ENCODE measurements at regions not wholly inside any gene's neighbourhood (a gene's known extent, or its start where the extent isn't known, plus 50 kb on each side); places are given as distances from the start of the nearest gene placed in this dataset.

GRCh38 chr5:8350644-8351339 is 481.8 kb downstream of the MTRR start:
- H3K4me2 ChIP-seq (ENCODE audit: control insufficient read depth, extremely low read depth, insufficient read depth, low read depth, low read length) = no peak overlapping the region
- no peaks in the 10 kb centered on the region for H3K36me3 ChIP-seq (ENCODE audit: control insufficient read depth in 2 of 2, extremely low read depth in 1 of 2, insufficient read depth in 2 of 2, low read length in 2 of 2)
- no peaks in the 10 kb centered on the region for H3K27me3 ChIP-seq (ENCODE audit: control insufficient read depth, extremely low read depth, insufficient read depth, low read length)
- FAIRE-seq (no peak), DNase-seq (ENCODE audit: low read depth, low spot score) (no peak)
- H3K27ac ChIP-seq (ENCODE audit: control insufficient read depth, insufficient read depth, low read length) = no peak overlapping the region
- H3K9ac ChIP-seq (ENCODE audit: control insufficient read depth, extremely low read depth, insufficient read depth, low read length) = no peak overlapping the region
- no peaks in the 10 kb centered on the region for H3K4me1 ChIP-seq (ENCODE audit: control insufficient read depth, extremely low read depth, insufficient read depth, low read length)
- no peak overlapping the region for H3K4me3 ChIP-seq (ENCODE audit: control insufficient read depth in 2 of 3, extremely low read depth in 1 of 3, insufficient read depth in 2 of 3, low read depth in 1 of 3, low read length in 3 of 3)
- H2AFZ ChIP-seq (ENCODE audit: control insufficient read depth, low read length) = no peak overlapping the region
- dilution Hi-C loops (cut with MboI; ENCODE audit: extremely low pct_ligation_motif_present, low sequenced_read_pairs) = no loop called here
- H4K20me1 ChIP-seq (ENCODE audit: control insufficient read depth, extremely low read depth, insufficient read depth, low read length) = no peaks in the 10 kb centered on the region
- H3K9me3 ChIP-seq (ENCODE audit: control insufficient read depth, low read depth, low read length) = no peaks in the 10 kb centered on the region
- TF ChIP-seq CTCF (optimal IDR thresholded peaks at IDR 0.05 in 1 of 3, IDR thresholded peaks at IDR 0.05 in 1 of 3, conservative IDR thresholded peaks at IDR 0.05 in 1 of 3; ENCODE audit: extremely low read depth in 1 of 3, insufficient read depth in 2 of 3, low read length in 3 of 3) = no peak
- TF ChIP-seq EZH2 (IDR thresholded peaks at IDR 0.05; ENCODE audit: low read length) = no peak
- H3K79me2 ChIP-seq (ENCODE audit: control insufficient read depth, insufficient read depth, low read length) = no peaks in the 10 kb centered on the region
- H3K9me1 ChIP-seq (ENCODE audit: control insufficient read depth, extremely low read depth, insufficient read depth, low read length) = no peaks in the 10 kb centered on the region

- Histone ChIP-seq H2AFZ (ENCODE audit: control insufficient read depth, low read length) (no peak overlapping the region), H3K79me2 (ENCODE audit: control insufficient read depth, insufficient read depth, low read length) (no peaks in the 10 kb centered on the region), H3K9ac (ENCODE audit: control insufficient read depth, extremely low read depth, insufficient read depth, low read length) (no peak overlapping the region), H3K27ac (ENCODE audit: control insufficient read depth, insufficient read depth, low read length) (no peak overlapping the region), H3K4me1 (ENCODE audit: control insufficient read depth, extremely low read depth, insufficient read depth, low read length) (no peaks in the 10 kb centered on the region), H4K20me1 (ENCODE audit: control insufficient read depth, extremely low read depth, insufficient read depth, low read length) (no peaks in the 10 kb centered on the region), H3K4me2 (ENCODE audit: control insufficient read depth, extremely low read depth, insufficient read depth, low read depth, low read length) (no peak overlapping the region), H3K4me3 (ENCODE audit: control insufficient read depth in 2 of 3, extremely low read depth in 1 of 3, insufficient read depth in 2 of 3, low read depth in 1 of 3, low read length in 3 of 3) (no peak overlapping the region), H3K27me3 (ENCODE audit: control insufficient read depth, extremely low read depth, insufficient read depth, low read length) (no peaks in the 10 kb centered on the region), H3K36me3 (ENCODE audit: control insufficient read depth in 2 of 2, extremely low read depth in 1 of 2, insufficient read depth in 2 of 2, low read length in 2 of 2) (no peaks in the 10 kb centered on the region), H3K9me1 (ENCODE audit: control insufficient read depth, extremely low read depth, insufficient read depth, low read length) (no peaks in the 10 kb centered on the region), H3K9me3 (ENCODE audit: control insufficient read depth, low read depth, low read length) (no peaks in the 10 kb centered on the region)
- FAIRE-seq = no peak
- dilution Hi-C loops (cut with MboI; ENCODE audit: extremely low pct_ligation_motif_present, low sequenced_read_pairs) = no loop called here
- DNase-seq (ENCODE audit: low read depth, low spot score) = no peak
- TF ChIP-seq CTCF (optimal IDR thresholded peaks at IDR 0.05 in 1 of 3, IDR thresholded peaks at IDR 0.05 in 1 of 3, conservative IDR thresholded peaks at IDR 0.05 in 1 of 3; ENCODE audit: extremely low read depth in 1 of 3, insufficient read depth in 2 of 3, low read length in 3 of 3) = no peak
- TF ChIP-seq EZH2 (IDR thresholded peaks at IDR 0.05; ENCODE audit: low read length) = no peak
Measured at GRCh38 chr5:8355981-8356380, 487.0 kb downstream of the MTRR start.

All from keratinocyte (primary cell).